22Rv1 (cell line): ENCODE measurements at regions not wholly inside any gene's neighbourhood (a gene's known extent, or its start where the extent isn't known, plus 50 kb on each side); places are given as distances from the start of the nearest gene placed in this dataset.

Experiments used
- H3K27ac ChIP-seq: fragments of 450-650 bp; 2 replicates; pipeline ENCODE4 v1.5.1; 2017
- ZFX ChIP-seq: fragments of 450-650 bp; IDR thresholded peaks from 2 replicates; pipeline ENCODE4 v1.6.1; 2017; ENCODE audit warnings: antibody characterized with exemption, borderline replicate concordance
- TF ChIP-seq, protein P1 (sequence below): fragments of 450-650 bp; IDR thresholded peaks from 2 replicates; pipeline ENCODE4 v1.5.1; 2017; ENCODE audit warnings: mild to moderate bottlenecking

DNA sequence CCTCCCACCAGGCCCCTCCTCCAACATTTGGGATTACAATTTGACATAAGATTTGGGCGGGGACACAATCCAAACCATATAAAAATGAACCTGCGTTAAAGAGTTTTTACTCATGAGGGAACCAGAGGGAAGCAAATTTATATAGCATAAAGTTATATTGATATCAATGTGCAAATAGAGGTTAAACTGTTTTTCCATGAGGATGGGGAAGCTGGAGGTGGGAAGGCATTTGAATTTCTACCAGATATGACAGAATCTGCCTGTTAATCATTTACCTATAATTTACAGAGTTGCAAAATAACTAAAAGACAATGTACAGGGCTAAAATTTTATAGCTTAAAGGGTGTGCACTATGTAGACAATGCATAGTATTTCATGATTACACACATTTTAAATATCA, 322.0 kb upstream of the FKBP1C start:
- no peak overlapping the region for H3K27ac ChIP-seq
- no peak for TF ChIP-seq ZFX
- TF ChIP-seq, protein P1, sequence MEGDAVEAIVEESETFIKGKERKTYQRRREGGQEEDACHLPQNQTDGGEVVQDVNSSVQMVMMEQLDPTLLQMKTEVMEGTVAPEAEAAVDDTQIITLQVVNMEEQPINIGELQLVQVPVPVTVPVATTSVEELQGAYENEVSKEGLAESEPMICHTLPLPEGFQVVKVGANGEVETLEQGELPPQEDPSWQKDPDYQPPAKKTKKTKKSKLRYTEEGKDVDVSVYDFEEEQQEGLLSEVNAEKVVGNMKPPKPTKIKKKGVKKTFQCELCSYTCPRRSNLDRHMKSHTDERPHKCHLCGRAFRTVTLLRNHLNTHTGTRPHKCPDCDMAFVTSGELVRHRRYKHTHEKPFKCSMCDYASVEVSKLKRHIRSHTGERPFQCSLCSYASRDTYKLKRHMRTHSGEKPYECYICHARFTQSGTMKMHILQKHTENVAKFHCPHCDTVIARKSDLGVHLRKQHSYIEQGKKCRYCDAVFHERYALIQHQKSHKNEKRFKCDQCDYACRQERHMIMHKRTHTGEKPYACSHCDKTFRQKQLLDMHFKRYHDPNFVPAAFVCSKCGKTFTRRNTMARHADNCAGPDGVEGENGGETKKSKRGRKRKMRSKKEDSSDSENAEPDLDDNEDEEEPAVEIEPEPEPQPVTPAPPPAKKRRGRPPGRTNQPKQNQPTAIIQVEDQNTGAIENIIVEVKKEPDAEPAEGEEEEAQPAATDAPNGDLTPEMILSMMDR = no peak

DNA sequence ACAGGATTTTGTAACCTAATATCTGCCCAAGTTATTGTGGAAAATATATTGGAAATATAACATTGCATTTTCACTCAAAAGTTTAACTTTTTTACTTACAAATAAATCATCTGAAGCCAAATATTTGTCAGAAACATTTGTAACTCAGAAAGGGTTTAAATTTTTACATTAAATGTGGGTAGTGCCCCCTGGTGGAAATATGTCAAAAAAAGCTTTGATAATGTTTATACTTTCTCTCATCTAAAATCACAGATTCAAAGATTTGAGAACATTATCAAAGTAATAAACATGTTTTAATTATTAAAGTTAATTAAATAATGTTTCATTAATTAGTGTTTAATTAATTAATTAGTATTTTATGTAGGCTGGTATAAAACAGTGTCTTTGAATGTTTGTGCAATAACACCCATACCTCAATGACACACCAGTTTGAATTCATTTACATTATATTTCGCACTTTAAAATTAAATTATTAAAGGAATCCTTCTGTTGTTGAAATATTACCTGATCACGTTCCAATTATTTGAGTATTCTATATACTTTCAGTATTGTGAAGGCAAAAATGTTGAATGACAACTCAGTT, 320.1 kb upstream of the FKBP1C start:
- H3K27ac ChIP-seq = no peak overlapping the region
- TF ChIP-seq, protein P1 = peak; percentile 78
- TF ChIP-seq ZFX = no peak

DNA sequence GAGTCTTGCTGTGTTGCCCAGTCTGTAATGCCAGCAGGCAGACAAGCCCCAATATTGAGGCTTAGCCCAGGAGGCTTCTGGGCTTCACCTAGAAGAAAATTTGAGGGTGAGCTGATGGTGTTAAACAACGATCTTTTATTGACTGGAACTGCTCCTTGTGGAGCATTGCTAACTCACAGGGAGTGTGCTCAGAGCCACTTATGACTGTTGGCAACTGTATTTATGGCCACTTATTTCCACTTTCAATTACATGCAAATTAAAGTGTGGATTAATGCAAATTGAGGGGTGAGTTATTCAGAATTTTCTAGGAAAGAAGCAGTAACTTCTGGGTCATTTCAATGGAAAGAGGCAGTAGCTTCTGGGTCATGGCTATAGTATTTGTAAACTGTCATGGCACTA, 317.2 kb upstream of the FKBP1C start:
- TF ChIP-seq, protein P1 = no peak
- TF ChIP-seq ZFX = no peak

DNA sequence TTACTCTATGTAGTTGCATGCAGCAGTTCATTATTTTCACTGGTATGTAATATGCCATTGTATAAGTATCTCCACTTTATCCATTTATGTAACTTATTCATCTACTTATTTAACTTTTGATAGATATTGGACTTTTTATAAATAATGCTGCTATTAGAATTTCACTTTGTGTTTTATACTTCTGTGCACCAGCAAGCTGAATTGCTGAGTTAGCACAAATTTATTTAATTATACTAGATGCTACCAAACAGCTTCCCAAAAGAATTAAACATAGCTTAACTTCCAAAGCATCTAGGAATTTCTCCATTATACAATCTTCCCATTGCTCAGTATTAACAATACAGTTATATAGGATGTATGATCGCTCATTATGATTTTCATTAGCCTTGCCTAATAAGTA, 308.0 kb upstream of the FKBP1C start:
- TF ChIP-seq ZFX = no peak
- TF ChIP-seq, protein P1 = no peak
- no peak overlapping the region for H3K27ac ChIP-seq

More for the DNA sequence above, 317.2 kb upstream of the FKBP1C start:
- H3K27ac ChIP-seq = no peak overlapping the region

DNA sequence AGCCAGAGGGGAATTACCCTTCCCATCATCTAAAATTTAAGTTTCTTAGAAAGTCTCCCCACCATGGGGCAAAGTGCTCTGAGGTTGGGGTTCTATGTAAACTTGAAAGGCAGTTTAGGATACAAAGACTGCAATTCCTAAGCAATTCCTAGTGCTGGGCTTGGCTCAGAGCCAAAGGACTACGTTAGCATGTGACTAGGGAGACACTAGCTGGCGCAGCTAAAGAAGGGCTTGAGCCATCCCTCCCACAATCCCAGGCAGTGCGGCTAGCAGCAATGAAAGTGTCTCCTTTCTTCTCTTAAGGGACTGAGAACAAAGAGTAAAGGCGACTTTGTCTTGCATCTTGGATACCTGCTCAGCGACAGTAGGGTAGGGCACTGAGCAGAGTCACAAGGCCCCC, 306.6 kb upstream of the FKBP1C start:
- no peak overlapping the region for H3K27ac ChIP-seq
- no peak for TF ChIP-seq ZFX
- TF ChIP-seq, protein P1 = no peak

DNA sequence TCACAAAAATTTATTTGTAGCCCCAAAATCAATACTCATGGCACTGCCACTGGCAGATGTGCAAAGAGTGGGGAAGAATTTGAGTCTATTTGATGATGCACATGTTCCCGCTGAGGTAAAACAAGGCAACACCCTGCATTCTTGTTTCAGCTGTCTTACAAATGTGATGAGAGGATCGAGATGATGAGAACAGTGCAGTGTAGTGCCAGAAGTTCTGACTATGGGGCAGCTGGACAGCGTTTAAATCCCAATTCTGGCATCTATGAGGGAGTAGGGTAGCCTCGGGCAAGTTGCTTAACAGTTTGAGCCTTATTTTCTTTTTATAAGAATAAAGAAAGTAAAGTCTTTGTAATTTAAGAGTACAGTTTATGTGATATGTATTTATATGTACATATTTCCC, 296.7 kb upstream of the FKBP1C start:
- TF ChIP-seq, protein P1 = no peak
- TF ChIP-seq ZFX = no peak
- no peak overlapping the region for H3K27ac ChIP-seq

DNA sequence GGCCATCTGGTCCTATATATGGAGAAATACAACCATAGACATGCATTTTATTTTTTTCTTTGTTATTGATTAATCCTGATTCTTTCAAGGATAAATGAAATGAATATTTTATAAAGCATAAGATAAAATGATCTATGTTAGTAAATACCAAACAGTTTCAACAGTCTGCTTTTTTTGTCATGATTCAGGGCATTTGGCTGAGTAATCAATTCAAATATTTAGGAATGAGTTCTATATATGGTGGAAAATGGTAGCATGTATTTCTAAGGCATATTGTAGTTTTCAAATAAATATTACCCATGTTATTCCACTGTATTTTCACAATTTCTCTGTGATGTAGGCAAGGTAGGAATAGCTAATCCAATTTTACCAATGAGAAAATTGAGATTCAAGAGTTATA, 287.5 kb upstream of the FKBP1C start:
- no peak overlapping the region for H3K27ac ChIP-seq
- TF ChIP-seq ZFX = no peak
- TF ChIP-seq, protein P1 = no peak
